Effector memory CD4-positive, alpha-beta T cell (primary cell): ENCODE measurements at regions not wholly inside any gene's neighbourhood (a gene's known extent, or its start where the extent isn't known, plus 50 kb on each side); places are given as distances from the start of the nearest gene placed in this dataset.

ENCODE experiments used
- DNase-seq, 3 donors: peaks; one replicate each; pipeline ENCODE4 v3.0.0-alpha.2; 2020
- H3K27ac ChIP-seq: 2 replicates; pipeline ENCODE4 v1.7.0; 2013; ENCODE audit warnings: mild to moderate bottlenecking, low read length, moderate library complexity; ENCODE audit not compliant: insufficient read depth, poor library complexity, severe bottlenecking
- H3K27me3 ChIP-seq: replicated peaks from 2 replicates; pipeline ENCODE4 v1.7.0; 2013; ENCODE audit warnings: mild to moderate bottlenecking, low read length; ENCODE audit not compliant: insufficient read depth, control insufficient read depth, poor library complexity, severe bottlenecking
- H3K36me3 ChIP-seq: 2 replicates; pipeline ENCODE4 v1.7.0; 2013; ENCODE audit warnings: mild to moderate bottlenecking, low read length, moderate library complexity; ENCODE audit not compliant: control insufficient read depth, insufficient read depth
- H3K4me1 ChIP-seq: 2 replicates; pipeline ENCODE4 v1.7.0; 2013; ENCODE audit warnings: low read length, mild to moderate bottlenecking; ENCODE audit not compliant: control insufficient read depth, insufficient read depth, poor library complexity, severe bottlenecking
- H3K4me3 ChIP-seq: 2 replicates; pipeline ENCODE4 v1.7.0; 2013; ENCODE audit warnings: low read length, low read depth, mild to moderate bottlenecking; ENCODE audit not compliant: insufficient read depth, poor library complexity, severe bottlenecking
- H3K9me3 ChIP-seq: 2 replicates; pipeline ENCODE4 v1.7.0; 2013; ENCODE audit warnings: mild to moderate bottlenecking, low read length, moderate library complexity; ENCODE audit not compliant: control insufficient read depth

DNA sequence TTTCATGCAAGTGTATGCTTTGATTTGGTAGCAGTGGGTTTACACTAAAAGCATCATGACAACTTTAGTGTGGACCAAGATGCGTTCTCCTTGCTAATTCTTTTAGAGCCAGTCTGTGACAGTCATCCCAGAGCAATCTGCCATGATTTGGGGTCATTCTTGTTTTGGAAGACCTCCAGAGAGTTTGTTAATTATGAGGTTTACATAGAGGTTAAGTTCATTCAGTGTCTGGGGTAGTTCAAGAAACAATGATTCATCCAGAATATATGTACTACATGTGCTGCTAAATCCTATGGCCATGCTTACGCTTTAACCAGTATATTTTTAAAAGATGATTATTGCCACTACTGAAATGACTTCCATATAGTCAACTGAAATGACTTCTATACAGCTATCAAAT lies 328.5 kb upstream of the AGA start:
- no peak overlapping the region for H3K4me3 ChIP-seq
- no peaks in the 10 kb centered on the region for H3K9me3 ChIP-seq
- H3K36me3 ChIP-seq: no peaks in the 10 kb centered on the region
- no peak for DNase-seq
- no peaks in the 10 kb centered on the region for H3K27me3 ChIP-seq
- no peak overlapping the region for H3K27ac ChIP-seq
- no peaks in the 10 kb centered on the region for H3K4me1 ChIP-seq

- H3K27ac ChIP-seq: no peak overlapping the region
- H3K9me3 ChIP-seq: no peaks in the 10 kb centered on the region
These were observed 329.4 kb upstream of the AGA start for GRCh38 chr4:177771645-177772044.

GRCh38 chr4:177778623-177779022 lies 336.4 kb upstream of the AGA start:
- Histone ChIP-seq H3K4me3 (no peak overlapping the region), H3K27me3 (no peaks in the 10 kb centered on the region), H3K9me3 (no peaks in the 10 kb centered on the region), H3K36me3 (no peaks in the 10 kb centered on the region), H3K4me1 (no peaks in the 10 kb centered on the region), H3K27ac (no peak overlapping the region)
- DNase-seq: no peak

More at GRCh38 chr4:177771645-177772044, 329.4 kb upstream of the AGA start:
- H3K27me3 ChIP-seq: no peaks in the 10 kb centered on the region
- H3K4me1 ChIP-seq: no peaks in the 10 kb centered on the region
- no peak for DNase-seq
- H3K36me3 ChIP-seq: no peaks in the 10 kb centered on the region
- H3K4me3 ChIP-seq: no peak overlapping the region

DNA sequence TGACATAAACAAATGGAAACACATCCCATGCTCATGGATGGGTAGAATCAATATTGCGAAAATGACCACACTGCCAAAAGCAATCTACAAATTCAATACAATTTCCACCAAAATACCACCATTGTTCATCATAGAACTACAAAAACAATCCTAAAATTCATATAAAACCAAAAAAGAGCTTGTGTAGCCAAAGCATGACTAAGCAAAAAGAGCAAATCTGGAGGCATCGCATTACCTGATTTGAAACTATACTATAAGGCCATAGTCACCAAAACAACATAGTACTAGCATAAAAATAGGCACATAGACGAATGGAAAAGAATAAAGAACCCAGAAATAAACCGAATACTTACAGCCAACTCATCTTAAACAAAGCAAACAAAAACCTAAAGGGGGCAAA lies 342.8 kb upstream of the AGA start:
- no peak overlapping the region for H3K27ac ChIP-seq
- DNase-seq: no peak
- H3K4me3 ChIP-seq: no peak overlapping the region
- H3K27me3 ChIP-seq: no peaks in the 10 kb centered on the region
- H3K36me3 ChIP-seq: no peaks in the 10 kb centered on the region
- H3K4me1 ChIP-seq: no peaks in the 10 kb centered on the region
- no peaks in the 10 kb centered on the region for H3K9me3 ChIP-seq

GRCh38 chr4:177789610-177790009 lies 347.4 kb upstream of the AGA start:
- no peak for DNase-seq
- no peaks in the 10 kb centered on the region for H3K4me1 ChIP-seq
- H3K4me3 ChIP-seq: no peak overlapping the region
- no peaks in the 10 kb centered on the region for H3K27me3 ChIP-seq
- no peaks in the 10 kb centered on the region for H3K9me3 ChIP-seq
- H3K36me3 ChIP-seq: no peaks in the 10 kb centered on the region
- H3K27ac ChIP-seq: no peak overlapping the region

GRCh38 chr4:177791188-177791587 lies 349.0 kb upstream of the AGA start:
- no peaks in the 10 kb centered on the region for H3K36me3 ChIP-seq
- no peaks in the 10 kb centered on the region for H3K9me3 ChIP-seq
- no peak overlapping the region for H3K4me3 ChIP-seq
- H3K27me3 ChIP-seq: no peaks in the 10 kb centered on the region
- H3K27ac ChIP-seq: no peak overlapping the region
- no peaks in the 10 kb centered on the region for H3K4me1 ChIP-seq
- no peak for DNase-seq

DNA sequence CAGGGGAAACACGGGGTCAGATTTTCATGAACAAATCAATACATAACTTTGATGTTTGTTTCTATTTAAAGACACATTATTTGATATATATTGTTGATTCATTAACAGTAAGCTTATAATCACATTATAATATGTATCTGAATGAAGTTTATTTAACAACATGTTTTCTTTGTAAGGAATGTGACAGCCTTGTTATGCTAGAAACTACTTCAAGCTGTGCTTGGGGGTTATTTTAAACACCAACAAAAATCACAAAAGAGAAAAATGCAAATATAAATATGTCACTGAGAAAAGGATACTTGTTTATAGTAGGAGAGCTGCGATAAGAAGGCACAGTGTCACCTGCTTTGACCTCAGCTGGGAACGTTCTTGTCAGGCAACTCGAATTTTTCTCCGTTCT lies 354.6 kb upstream of the AGA start:
- Histone ChIP-seq H3K4me1 (no peaks in the 10 kb centered on the region), H3K9me3 (no peaks in the 10 kb centered on the region), H3K36me3 (no peaks in the 10 kb centered on the region)

GRCh38 chr4:177798161-177798560 lies 355.9 kb upstream of the AGA start:
- Histone ChIP-seq H3K9me3 (no peaks in the 10 kb centered on the region), H3K4me1 (no peaks in the 10 kb centered on the region), H3K27me3 (no peaks in the 10 kb centered on the region), H3K4me3 (no peak overlapping the region), H3K36me3 (no peaks in the 10 kb centered on the region), H3K27ac (no peak overlapping the region)
- DNase-seq: no peak

More for the DNA sequence above, 354.6 kb upstream of the AGA start:
- H3K27ac ChIP-seq: no peak overlapping the region
- DNase-seq: no peak
- H3K4me3 ChIP-seq: no peak overlapping the region
- H3K27me3 ChIP-seq: no peaks in the 10 kb centered on the region

DNA sequence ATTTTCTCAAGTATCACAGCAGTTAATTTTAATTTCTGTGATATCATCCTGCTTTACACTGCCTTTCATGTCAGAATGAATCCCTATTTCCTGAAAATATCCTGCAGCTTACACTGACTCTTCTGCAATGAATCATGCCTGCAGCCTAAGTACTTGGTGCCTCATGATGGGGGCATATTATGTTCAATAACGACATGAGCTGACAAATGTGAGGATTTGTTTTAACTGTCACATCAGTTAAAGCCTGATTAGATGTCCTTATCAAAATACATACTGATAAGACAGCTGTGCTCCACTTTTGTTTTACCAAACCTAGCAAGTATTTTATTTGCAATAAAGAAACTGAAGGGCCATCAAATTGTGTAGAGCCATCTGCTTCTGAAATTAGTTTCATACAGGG lies 359.9 kb upstream of the AGA start:
- Histone ChIP-seq H3K4me3 (no peak overlapping the region), H3K4me1 (no peaks in the 10 kb centered on the region), H3K27me3 (no peaks in the 10 kb centered on the region), H3K27ac (no peak overlapping the region), H3K9me3 (no peaks in the 10 kb centered on the region), H3K36me3 (no peaks in the 10 kb centered on the region)
- no peak for DNase-seq

DNA sequence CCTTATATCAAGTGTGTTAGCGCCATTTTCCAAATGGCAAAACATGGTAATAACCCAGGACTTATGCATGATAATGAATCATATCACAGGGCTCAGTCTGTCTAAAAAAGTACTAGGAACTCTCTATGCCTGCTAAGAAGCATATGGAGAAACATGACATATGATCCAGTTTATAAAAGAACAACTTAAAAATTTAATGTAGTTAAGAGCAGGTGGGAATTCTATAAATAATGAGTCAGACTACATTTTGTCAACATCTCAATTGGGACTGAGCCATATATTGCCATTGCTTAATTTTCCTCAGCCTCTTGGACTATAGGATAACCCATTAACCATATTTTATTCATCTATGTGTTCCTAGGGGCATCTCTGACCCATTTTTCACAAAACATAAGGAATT lies 360.4 kb upstream of the AGA start:
- H3K27ac ChIP-seq: no peak overlapping the region
- H3K36me3 ChIP-seq: no peaks in the 10 kb centered on the region
- DNase-seq: no peak
- no peaks in the 10 kb centered on the region for H3K4me1 ChIP-seq
- H3K9me3 ChIP-seq: no peaks in the 10 kb centered on the region
- no peaks in the 10 kb centered on the region for H3K27me3 ChIP-seq
- H3K4me3 ChIP-seq: no peak overlapping the region

DNA sequence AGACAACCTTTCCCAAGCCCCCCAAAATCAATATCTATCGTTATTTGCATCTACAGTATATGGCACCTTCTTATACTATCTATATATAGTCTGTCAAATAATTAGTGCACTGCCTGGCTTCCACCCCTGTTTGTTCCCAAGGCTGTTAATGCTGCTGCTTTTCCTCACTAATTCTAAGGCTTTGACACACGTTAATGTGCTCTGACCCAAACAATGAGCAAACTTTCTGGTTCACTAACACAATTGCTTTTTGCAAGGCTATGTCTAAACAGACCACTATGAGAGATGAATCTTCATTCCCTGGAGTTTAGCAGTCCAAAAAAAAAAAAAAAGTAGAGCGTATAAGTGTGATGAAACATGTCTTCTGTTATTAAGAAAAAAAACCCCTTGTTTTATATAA lies 360.9 kb upstream of the AGA start:
- no peaks in the 10 kb centered on the region for H3K9me3 ChIP-seq
- H3K4me3 ChIP-seq: no peak overlapping the region
- H3K27me3 ChIP-seq: no peaks in the 10 kb centered on the region
- no peaks in the 10 kb centered on the region for H3K36me3 ChIP-seq
- DNase-seq: no peak
- no peaks in the 10 kb centered on the region for H3K4me1 ChIP-seq
- no peak overlapping the region for H3K27ac ChIP-seq
